PC-3 (cell line): ENCODE measurements at regions not wholly inside any gene's neighbourhood (a gene's known extent, or its start where the extent isn't known, plus 50 kb on each side); places are given as distances from the start of the nearest gene placed in this dataset.

Experiments
- CTCF ChIP-seq: fragments of 300-600 bp; sonication (generic); conservative IDR thresholded peaks from 2 replicates; pipeline ENCODE4 v1.5.1; 2017; ENCODE audit warnings: antibody characterized with exemption, low read depth, mild to moderate bottlenecking, low read length
- EZH2 ChIP-seq: fragments of 300-600 bp; sonication (generic); IDR thresholded peaks from one replicate; pipeline ENCODE4 v1.6.1; 2017; ENCODE audit warnings: antibody characterized with exemption, mild to moderate bottlenecking, low read length; ENCODE audit not compliant: unreplicated experiment
- EZH2phosphoT487 ChIP-seq: fragments of 300-600 bp; sonication (generic); IDR thresholded peaks from 2 replicates; pipeline ENCODE4 v1.6.1; 2018; ENCODE audit warnings: mild to moderate bottlenecking, antibody characterized with exemption, low read length, borderline replicate concordance

GRCh38 chr13:30840515-30840914 is 65.6 kb upstream of the MEDAG start:
- TF ChIP-seq EZH2phosphoT487: no peak
- no peak for TF ChIP-seq CTCF
- no peak for TF ChIP-seq EZH2
